GM21619 (cell line): ENCODE measurements at regions not wholly inside any gene's neighbourhood (a gene's known extent, or its start where the extent isn't known, plus 50 kb on each side); places are given as distances from the start of the nearest gene placed in this dataset.
A peak's percentile ranks its signal among the peaks of the same experiment; 100 is the strongest.
"Not testable (repeated sequence)": the region's sequence is repeated elsewhere in the genome, so short reads cannot be mapped to it uniquely, and the experiment has no call there.

Experiments used
- ATAC-seq: cut with Tn5 transposase; IDR thresholded peaks from one replicate; pipeline ENCODE4 v1.9.1; 2021; ENCODE audit not compliant: unreplicated experiment

- no peak for ATAC-seq
These were observed 108.9 kb upstream of the BARHL2 start for GRCh38 chr1:90826024-90826423.

- no peak for ATAC-seq
These were observed 107.4 kb upstream of the BARHL2 start for GRCh38 chr1:90824551-90824950.

DNA sequence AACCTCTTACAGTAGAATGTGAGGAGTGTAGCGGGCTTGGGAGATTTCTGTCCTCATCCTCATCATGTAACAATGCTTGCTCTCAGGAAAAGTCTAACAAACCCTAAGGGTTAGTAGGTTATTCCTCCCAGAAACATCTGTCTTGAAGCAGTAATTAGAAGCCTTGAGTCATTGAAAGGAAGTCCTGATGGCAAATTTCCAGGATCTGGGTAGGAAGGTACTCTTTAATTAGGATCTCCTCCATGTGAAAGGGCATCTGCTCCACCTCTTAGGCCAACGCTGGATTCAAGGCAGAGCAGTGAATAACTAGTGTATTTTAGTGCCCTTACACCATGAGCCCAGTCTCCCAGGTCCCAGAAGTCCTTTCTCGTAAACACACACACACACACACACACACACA lies 106.6 kb upstream of the BARHL2 start:
- no peak for ATAC-seq

- ATAC-seq = no peak
These were observed 104.8 kb upstream of the BARHL2 start for GRCh38 chr1:90821788-90822359.

DNA sequence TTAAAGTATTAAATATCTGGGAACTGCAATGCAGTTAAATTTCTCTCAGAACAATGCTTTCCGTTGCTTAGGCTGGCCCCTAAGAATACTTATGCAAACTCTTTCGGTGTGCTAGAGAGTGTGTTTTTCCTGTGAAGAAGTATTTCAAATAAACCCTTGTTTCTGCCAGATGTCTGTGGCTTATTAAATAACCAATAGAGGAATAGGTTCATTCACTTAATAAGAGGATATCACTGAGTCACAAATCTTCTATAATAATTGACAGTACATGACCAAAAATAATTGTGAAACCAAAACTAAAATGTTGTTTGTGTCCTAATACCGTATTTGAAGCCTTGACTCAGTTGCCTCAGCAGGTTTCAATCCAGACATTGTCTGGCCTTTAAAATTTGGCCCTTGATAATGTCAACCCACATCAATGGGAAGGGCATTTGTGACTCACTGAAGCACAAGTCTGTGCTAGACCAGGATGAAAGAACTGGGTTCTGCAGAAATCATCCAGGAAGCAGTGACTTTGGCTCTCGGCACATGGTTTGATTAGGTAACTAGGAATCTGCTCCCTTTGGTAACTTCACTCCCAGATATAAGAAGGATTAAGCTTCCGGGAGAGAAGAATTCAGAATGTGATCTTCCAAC lies 104.2 kb upstream of the BARHL2 start:
- peak; percentile 56 for ATAC-seq

DNA sequence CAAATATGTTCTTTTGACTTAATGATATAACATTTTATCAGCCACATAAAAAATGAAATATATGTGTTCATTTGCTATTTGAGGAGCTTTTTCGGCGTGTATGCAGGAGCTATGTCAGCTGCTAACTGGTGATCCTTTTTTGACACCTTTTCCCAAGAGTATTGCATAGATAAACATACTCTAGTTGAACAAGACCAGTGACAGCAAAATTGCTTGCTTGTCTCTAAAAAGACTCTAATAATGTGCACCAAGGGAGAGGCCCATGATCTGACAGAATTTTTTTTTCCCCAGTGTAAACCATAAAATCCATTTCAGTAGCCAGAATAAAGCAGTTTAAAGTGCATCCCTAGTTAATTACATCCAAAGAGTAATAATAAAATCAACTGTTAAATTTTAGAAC lies 103.6 kb upstream of the BARHL2 start:
- ATAC-seq = no peak

DNA sequence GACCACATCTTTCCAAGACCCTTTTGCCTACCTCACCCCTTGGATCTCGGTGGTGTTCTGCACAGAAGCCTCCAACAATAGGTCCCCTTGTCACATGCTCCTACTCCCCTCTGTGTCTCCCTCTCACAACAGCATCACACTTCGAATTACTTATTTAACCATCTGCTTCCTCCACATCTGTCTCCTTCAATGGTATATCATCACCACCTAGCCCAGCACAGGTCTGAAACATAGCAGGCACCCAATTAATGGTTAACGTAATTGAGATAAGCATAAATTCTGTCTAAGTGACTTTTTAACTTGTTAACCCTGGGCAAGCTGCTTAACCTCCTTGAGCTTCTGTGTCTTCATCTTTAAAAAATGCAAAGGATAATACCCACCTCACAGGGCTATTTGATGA lies 100.3 kb upstream of the BARHL2 start:
- ATAC-seq = no peak

GRCh38 chr1:90812237-90812636 lies 95.1 kb upstream of the BARHL2 start:
- ATAC-seq = not testable (repeated sequence)

DNA sequence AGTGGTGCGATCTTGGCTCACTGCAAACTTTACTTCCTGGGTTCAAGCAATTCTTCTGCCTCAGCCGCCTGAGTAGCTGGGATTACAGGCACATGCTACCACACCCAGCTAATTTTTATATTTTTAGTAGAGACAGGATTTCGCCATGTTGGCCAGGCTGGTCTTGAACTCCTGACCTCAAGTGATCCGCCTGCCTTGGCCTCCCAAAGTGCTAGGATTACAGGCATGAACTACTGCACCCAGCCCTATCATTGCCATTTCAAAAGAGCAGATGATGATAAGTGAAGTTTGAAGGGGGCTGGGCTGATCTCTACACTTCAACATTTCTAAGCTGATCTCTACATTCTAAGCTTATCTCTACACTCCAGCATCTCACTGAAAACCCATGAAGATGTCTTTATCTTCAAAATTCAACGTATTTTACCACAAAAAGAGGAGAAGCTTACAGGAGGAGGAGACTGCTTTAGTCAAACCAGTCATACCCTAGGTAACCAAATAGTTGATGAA lies 94.4 kb upstream of the BARHL2 start:
- not testable (repeated sequence) for ATAC-seq

DNA sequence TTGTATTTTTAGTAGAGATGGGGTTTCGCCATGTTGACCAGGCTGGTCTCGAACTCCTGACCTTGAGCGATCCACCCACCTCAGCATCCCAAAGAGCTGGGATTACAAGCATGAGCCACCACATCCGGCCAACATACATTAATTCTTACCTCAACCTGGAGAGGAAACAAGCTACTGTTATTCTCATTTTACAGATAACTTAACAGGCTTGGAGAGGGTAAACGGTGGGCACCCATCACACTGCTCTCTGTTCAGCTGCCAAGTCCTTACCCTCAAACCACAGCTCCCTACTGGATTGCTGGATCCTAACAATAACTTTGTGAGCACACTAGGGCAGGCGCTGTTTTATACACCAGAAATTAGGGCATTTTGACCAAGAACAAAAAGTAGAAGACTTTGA lies 93.6 kb upstream of the BARHL2 start:
- no peak for ATAC-seq

DNA sequence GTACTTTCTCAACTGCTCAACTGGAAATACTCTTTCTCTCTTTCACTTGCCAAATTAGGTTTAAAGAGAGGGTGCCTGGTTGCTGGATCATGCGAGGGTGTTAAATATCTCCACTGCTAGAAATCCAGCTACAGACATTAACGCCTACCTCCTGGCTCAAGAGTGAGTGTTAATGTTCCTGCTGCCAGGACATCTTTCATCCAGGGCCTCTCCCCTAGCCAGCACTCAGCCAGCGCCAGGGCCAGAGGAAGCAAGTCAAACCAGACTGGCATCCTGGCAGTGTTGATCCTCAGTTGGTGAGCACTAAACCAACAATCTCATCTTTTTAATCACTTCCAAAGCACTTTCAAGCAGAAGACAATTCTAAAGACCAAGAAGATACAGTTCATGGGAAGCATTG lies 92.9 kb upstream of the BARHL2 start:
- no peak for ATAC-seq

DNA sequence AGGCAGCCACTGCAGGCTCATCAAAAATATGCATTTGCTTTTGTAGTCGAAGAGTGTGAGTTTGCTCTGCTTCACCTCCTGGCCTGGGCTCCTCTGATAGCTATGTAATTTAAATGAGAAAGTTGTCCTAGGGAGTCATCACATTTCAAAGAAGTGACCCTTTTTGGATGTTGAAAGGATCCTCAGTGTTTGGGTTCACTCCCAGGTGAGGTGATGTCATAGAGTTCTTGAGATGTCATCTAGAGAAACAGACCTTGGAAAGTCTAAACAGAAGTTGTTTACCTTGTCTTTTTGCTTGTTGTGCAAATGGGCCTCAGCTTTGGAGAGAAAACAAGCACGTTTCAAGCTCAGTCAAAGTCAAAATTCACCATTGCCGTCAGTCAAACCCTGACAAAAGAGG lies 92.0 kb upstream of the BARHL2 start:
- ATAC-seq = no peak

DNA sequence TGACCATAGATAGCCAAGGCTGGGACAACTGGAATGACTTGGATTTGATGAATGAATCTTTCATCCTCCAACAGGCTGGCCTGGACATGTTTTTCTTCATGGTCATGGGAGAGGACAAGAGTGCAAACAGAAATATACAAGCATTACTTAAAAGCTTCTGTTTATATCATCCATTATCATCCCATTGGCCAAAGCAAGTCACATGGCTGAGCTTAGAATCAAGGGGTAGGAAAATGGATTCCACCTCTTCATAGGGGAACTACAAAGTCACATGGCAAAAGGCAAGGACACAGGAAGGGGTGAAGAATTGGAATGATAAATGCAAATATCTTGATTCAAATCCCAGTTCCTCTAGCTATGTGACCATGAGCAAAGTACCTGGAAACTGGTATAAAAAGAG lies 90.2 kb upstream of the BARHL2 start:
- ATAC-seq = no peak

DNA sequence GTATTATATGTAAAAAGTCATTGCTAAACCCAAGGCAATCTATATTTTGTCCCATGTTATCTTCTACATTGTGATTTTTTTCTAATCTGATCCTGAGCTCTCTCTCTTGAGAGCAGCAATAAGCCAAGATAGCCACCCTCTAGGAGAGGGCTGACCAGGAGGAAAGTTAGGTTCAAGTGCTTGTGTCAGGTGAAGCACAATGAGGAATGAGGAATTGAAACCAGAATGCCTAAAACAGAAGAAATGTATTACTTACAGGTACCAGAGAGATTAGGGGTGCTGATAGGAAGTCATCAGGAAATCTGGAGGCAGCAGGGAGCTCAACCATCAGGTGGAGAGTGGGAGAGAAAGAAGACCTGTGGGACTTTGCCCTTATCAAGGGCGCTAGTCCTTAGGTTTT lies 85.5 kb upstream of the BARHL2 start:
- ATAC-seq = no peak

GRCh38 chr1:90800012-90800717 lies 83.1 kb upstream of the BARHL2 start:
- no peak for ATAC-seq

- ATAC-seq = no peak
These were observed 82.2 kb upstream of the BARHL2 start for GRCh38 chr1:90799326-90799725.

GRCh38 chr1:90798883-90799282 lies 81.8 kb upstream of the BARHL2 start:
- ATAC-seq = no peak

- ATAC-seq = no peak
These were observed 81.2 kb upstream of the BARHL2 start for GRCh38 chr1:90798344-90798743.

GRCh38 chr1:90795431-90795830 lies 78.3 kb upstream of the BARHL2 start:
- ATAC-seq = no peak

DNA sequence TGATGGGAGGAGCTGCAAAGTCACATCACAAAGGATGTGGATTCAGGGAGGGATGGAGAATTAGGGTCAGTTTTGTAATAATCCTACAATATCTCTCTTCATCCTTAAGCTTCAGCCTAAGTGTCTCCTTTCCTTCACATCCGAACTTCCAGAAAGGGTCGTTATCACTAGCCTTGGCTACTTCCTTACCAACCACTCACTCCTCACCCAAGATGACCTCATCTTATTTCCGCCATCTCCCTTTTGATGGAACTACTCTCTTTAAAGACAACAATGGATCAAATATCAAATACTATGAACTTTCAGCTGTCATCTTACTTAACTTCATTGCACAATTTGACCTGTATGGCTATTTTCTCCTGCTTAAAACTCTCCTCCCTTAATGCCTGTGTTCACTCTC lies 69.6 kb upstream of the BARHL2 start:
- ATAC-seq = no peak

DNA sequence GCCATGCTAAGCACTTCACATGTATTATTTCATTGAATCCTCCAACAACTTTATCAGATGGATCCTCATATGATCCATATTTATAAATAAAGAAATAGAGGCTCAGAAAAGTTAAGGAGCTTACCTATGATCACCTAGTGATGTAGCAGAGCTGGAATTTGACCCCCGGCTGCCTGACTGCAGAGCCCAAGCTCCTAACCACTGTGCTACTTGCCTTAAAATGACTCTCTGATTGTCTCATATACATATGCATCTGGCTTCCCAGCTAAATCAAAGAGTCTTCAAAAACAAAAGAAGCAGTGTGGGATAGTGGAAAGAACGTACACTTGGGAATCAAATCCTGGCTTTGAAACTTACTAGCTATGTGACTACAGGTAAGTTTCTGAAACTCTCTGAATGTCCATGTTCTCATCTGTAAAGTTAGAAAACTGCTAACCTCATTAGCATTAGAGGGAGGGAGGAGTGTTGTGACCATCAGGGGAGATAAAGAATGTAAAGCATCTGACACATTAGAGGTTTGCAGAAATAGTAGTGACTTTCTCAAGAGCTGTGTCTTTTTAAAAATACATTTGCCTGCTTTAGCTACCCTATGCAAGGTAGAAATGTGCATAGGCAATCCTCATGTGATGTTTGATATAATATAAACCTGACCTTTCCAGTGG lies 67.2 kb upstream of the BARHL2 start:
- ATAC-seq = no peak

DNA sequence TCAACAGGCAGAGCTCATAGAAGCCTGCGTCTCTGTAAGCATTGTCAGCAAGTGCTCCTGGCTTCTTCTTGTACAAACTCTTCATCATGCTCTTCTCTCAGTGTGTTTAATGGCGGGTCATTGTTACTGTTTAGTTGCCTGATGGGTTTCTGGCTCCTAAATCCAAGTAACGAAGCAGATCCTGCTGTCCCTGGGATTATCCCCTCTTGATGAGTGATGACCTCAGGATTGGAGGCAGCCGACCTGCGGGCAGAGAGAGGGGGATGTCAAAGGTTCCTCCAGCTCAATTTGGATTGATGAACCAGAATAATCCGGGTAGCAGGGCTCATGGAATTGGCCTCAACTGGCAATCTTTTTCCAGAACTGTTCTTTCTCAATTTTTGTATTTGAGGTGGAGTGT lies 66.1 kb upstream of the BARHL2 start:
- ATAC-seq = no peak
